HG03521 (cell line): ENCODE measurements at regions not wholly inside any gene's neighbourhood (a gene's known extent, or its start where the extent isn't known, plus 50 kb on each side); places are given as distances from the start of the nearest gene placed in this dataset.

Experiments used
- ATAC-seq: cut with Tn5 transposase; IDR thresholded peaks from one replicate; pipeline ENCODE4 v1.9.1; 2021; ENCODE audit warnings: mild to moderate bottlenecking, moderate library complexity; ENCODE audit not compliant: unreplicated experiment

DNA sequence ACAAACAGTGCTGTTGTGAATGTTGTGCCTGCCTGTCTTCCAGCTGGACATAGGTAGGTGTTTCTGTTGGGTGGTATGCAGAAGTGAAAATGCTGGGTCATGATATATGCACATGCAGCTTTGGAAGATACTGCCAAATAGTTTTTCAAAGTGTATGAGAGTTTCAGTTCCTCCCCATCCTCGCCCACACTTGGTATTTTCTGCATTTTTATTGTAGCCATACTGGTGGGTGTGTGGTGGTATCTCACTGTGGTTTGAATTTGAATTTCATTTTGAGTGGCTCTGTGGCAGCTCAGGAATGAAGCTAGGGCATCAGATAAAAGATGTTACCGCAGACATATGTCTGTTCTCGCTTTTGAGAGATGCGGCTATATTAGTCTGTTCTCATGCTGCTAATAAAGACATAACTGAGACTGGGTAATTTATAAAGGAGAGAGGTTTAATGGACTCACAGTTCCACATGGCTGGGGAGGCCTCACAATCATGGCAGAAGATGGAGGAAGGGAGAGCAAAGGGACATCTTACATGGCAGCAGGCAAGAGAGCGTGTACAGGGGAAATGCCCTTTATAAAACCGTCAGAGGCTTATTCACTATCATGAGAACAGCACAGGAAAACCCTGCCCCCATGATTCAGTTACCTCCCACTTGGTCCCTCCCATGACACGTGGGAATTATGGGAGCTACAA, 183.1 kb downstream of the CAND1 start:
- ATAC-seq = peak; percentile 47

GRCh38 chr12:67453191-67453590, 184.0 kb downstream of the CAND1 start:
- ATAC-seq = no peak

GRCh38 chr12:67455236-67455635, 186.1 kb downstream of the CAND1 start:
- ATAC-seq = no peak

- ATAC-seq = no peak
Measured at GRCh38 chr12:67456431-67456901, 187.3 kb downstream of the CAND1 start.

- ATAC-seq = no peak
Measured at GRCh38 chr12:67457136-67457535, 188.0 kb downstream of the CAND1 start.

DNA sequence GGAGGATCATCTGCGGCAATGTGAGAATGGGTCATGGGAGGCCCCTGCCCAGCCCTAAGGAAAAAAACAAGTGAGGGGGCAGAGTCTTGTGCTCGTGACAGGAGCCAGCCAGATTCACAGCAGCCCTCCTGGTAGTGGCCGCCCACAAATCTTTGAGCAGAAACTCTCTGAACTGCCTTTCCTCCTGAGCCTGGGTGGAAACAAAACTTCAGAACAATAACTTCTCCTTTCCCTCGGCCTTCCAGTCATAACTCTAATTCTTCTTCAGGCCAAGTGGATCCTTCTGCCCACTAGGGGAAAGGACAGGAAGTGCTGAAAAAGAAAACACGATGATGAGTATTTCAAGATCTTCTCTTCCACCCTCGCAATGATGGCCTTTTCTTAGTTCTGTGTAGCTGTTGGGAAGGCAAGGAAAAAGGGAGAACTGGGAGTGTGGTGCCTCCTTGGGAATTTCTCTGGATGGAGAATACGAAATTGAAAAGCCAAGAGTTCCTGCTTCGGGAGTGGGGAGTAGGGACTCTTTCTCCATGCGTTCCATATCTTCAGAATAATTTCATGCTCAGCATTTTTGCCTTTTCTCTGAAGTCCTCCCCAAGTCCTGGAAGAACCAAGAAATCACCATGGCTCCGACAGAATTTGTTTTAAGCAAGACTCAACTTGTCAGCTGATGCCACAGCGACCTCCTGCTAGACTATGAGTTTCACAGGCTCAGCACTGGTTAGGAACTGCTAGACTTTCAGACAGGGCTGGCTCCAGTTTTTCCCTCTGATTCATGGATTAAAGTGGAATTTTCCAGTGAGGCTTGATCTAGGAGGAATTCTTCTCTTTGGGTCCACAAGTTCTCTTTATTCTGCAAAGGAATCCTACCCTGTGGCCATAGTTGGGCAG, 188.9 kb downstream of the CAND1 start:
- no peak for ATAC-seq

- ATAC-seq = no peak
Measured at GRCh38 chr12:67459173-67459572, 189.4 kb upstream of the DYRK2 start.

DNA sequence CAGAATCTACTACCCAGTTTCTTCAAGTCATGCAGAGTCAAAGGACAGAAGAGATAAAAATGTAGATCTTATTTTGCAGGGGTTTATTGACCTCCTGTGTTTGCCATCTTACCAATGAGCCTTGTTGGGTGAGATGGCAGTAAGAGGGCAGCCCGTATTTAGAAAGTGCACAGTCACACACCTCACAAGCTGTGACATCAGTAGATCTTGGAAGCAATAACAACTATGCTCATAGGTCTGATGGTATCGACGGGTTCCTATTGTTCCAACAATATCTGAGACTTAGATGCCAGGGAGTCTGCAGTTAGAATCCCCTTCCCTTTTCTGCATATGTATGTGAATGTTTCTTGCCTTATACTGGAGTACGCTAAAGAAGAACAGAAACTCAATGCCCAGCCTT, 189.0 kb upstream of the DYRK2 start:
- ATAC-seq = no peak

GRCh38 chr12:67460388-67460787, 188.2 kb upstream of the DYRK2 start:
- no peak for ATAC-seq

DNA sequence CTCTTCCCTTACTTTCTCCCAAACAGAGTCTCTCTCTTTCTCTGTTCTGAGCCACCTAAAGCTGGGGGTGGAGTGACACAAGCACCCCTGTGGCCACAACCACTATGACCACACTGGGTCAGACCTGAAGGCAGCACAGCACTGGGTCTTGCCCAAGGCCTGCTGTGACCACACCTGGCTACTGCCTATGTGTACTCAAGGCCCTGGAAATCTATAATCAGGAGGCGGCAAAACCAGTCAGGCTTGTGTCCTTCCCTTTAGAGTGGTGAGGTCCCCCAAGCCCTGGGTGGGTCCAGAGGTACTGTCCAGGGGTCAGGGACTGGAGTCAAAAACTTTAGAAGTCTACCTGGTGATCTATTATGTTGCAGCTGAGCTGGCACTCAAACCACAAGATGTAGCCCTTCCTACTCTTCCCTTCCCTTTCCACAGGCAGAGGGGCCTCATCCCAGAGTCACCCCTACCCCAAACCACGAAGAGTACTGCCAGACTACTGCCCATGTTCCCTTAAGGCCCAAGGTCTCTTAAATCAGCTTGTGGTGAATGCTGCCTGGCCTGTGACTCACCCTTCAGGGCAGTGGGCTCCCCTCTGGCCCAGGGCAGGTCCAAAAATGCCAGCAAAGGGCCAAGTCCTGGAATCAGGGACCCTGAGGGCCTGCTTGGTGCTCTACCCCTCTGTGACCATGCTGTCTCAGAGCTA, 179.8 kb upstream of the DYRK2 start:
- ATAC-seq = no peak

GRCh38 chr12:67469666-67470065, 178.9 kb upstream of the DYRK2 start:
- ATAC-seq = no peak

GRCh38 chr12:67471810-67472209, 176.7 kb upstream of the DYRK2 start:
- ATAC-seq = no peak

DNA sequence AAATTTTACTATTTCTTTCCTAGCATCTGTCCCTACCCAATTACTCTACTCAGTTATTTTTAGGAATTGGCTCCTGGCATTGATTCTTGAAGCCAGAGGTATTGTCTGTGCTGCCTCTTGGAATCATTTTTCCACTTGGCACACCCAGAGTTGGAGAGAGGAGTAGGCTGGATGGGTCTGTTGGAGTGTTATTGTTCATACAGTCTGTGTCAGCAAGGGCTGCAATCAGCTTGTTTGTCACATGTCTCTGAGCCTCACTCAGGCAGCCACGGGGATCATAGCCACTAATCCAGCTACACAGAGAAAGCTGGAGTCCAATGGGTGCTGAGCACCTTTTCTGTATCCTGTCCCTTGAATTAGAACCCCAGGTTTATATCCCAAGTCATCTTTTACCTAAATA, 176.0 kb upstream of the DYRK2 start:
- ATAC-seq = no peak

GRCh38 chr12:67474934-67475620, 173.5 kb upstream of the DYRK2 start:
- no peak for ATAC-seq

DNA sequence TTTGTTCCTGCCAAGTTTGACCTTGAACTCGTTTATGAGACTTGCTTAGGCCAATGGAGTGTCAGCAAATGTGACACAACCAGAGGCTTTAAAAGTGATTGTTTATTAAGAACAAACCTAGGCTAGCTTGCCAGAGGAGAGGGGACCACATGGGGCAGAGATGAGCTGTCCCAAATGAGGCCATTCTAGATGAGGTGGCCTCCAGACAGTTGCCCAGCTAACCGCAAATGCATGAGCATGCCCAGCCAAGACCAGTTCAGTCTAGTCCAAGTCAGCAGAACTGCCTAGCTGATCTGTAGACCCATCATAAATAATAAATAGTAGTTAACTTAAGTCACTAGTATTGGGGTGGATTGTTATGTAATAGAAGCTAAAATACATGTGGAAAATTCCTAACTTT, 172.8 kb upstream of the DYRK2 start:
- ATAC-seq = no peak

GRCh38 chr12:67477681-67478265, 170.8 kb upstream of the DYRK2 start:
- ATAC-seq = no peak

DNA sequence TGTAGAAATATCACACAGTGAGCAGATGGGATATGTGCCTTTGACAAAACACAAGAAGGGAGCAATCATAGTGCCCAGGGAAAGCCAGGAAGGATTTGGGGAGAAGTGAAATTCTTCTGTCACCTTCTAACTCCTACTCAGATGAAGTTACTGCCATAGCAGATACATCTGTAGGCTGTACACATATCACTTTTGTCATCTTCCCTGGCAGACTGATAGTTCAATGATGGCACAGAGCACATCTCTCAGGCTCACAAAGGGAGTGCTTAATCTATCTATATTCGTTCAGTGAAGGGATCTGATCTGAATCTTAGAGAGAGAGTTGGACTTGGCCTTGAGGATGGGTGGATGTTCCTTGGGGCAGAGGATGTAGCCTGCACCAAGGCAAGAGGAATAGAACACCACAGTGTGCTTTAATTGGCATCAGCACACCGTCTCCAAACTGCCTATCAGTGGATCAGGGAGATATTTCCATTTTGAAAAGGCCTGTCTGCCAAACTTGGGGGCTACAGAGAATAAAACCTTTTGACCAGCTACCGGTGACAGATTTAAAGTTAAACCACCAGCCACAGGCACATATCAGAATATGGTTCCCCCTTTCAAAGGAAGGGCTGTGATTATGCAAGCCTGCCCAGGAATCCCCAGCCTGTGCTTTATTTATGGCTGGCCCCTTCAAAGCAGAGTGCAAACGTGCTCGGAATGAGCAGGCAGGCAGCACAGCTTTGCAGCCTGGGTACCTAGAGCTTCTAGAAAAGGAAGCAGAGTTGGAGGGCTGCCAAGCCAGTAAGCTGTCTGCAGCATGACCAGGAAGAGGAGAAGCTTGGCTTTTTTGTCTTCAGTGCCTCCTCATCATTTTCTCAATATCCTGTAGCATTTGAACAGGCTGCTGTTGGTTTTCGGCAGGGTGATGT, 165.5 kb upstream of the DYRK2 start:
- peak; percentile 56 for ATAC-seq

DNA sequence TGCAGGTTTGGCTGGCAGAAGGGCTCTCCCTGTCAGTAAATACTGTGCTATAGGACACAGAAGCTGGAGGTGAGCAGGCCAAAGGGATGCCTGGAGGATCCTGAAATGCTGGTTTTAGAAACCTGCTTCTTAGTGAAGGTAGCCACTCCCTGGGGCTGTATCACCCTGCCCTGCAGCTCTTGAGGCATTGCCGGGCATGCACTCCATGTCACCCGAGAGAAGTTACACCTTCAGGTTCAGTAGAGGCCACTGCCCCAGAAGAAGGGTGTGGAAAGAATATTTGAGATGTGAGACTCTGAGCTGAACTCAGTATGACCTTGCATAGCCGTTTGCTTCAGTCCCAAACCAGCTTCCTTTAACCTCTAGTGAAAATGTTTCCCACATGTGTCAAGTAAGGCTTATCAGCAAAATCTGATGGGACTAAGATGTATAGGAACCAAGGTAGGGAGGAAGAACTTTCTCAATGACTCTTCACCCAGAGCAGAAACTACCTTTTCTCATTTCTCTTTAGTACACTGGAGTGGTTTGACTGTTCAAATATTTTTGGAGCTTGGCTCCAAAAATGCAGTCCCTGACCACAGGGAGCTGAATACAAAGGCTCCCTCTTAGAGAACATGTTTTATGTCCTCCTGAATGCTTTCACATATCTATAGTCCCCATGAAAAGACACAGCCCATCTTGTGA, 164.5 kb upstream of the DYRK2 start:
- no peak for ATAC-seq
